ENCODE measurements at regions not wholly inside any gene's neighbourhood (a gene's known extent, or its start where the extent isn't known, plus 50 kb on each side); places are given as distances from the start of the nearest gene placed in this dataset.

DNA sequence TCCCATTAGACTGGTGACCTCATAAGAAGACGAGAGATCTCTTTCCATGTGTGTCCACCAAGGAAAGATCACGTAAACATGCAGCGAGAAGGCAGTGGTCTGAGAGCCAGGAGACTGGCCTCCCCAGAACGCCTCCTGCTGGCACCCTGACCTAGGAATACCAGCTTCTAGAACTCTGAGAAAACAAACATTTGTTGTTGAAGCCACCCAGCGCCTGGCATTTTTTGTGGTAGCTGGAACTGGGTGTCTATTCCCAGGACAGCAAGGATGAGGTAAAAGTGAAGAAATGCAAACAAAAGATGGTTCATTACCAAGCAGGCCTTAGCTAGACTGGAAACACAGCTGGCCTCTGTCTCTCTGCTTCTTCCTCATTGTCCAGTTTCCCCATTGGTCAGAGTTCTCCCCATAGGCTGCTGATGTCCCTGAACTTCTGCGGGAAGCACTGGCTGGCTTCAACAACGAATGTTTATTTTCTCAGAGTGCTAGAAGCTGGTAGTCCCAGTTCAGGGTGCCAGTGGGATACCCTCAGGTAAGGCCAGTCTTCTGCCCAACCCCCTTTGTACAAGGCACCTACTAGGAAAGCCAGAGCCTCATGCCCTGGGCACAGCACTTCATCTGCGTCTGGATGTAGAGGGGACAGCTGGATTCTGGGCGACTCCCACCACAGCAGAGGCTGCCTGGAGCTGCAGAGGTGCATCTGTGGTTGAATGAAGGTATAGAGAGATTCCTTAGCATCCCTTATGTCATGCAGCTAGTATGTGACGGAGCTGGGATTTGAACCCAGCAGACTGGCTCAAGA is 304.9 kb downstream of the TCERG1L start:
- Histone ChIP-seq H3K9ac (no peak overlapping the region), H4K20me1 (ENCODE audit: insufficient read depth) (no peaks in the 10 kb centered on the region), H3F3A (ENCODE audit: insufficient read depth) (no peaks in the 10 kb centered on the region), H2AFZ (no peak overlapping the region), H3K9me2 (ENCODE audit: insufficient read depth) (no peaks in the 10 kb centered on the region), H3K79me2 (ENCODE audit: insufficient read depth) (no peaks in the 10 kb centered on the region), H3K4me2 (ENCODE audit: unreplicated experiment) (no peak overlapping the region), H3K9me3 (ENCODE audit: low read depth) (no peaks in the 10 kb centered on the region), H3K27me3 (replicated peaks; ENCODE audit: insufficient read depth) (no peaks in the 10 kb centered on the region), H3K36me3 (ENCODE audit: low read depth) (no peaks in the 10 kb centered on the region), H3K27ac (no peak overlapping the region), H3K4me1 (ENCODE audit: insufficient read depth) (no peaks in the 10 kb centered on the region), H3K4me3 (no peak overlapping the region)
- DNase-seq: no peak
- WGBS, 2 experiments (ENCODE audit: low coverage in 1 of 2, low lambda C conversion rate in 2 of 2, missing lambda C conversion rate in 2 of 2): 29 to 37% methylated on average over 10 of the region's 10 CpGs
- TF ChIP-seq EZH2phosphoT487 (IDR thresholded peaks at IDR 0.05; ENCODE audit: insufficient read depth, low read depth): no peak
- no peak for TF ChIP-seq EZH2 (IDR thresholded peaks at IDR 0.05; ENCODE audit: insufficient read depth, poor library complexity, severe bottlenecking)
- in situ Hi-C loops (cut with MboI): no loop called here

DNA sequence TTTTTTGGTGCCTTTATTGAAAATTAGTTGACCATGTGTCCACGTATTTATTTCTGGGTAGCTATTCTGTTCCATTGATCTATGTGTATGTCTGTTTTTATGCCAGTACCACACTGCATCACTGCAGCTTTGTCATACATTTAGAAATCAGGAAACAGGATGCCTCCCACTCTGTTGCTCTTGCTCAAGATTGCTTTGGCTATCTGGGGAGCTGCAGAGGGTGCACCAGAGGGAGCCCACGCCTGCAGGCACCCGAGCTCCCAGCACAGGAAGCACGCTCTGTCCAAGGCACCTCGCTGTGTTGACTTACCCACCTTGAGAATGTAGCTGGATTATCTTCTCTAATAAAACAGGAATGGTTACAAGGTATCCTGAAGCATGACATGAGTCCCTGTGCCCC is 301.7 kb downstream of the TCERG1L start:
- H3K27ac ChIP-seq: no peak overlapping the region
- no peaks in the 10 kb centered on the region for H4K20me1 ChIP-seq (ENCODE audit: insufficient read depth)
- H3F3A ChIP-seq (ENCODE audit: insufficient read depth): no peaks in the 10 kb centered on the region
- DNase-seq: no peak
- H3K4me1 ChIP-seq (ENCODE audit: insufficient read depth): no peaks in the 10 kb centered on the region
- H3K79me2 ChIP-seq (ENCODE audit: insufficient read depth): no peaks in the 10 kb centered on the region
- 6 to 11% methylated on average over 5 of the region's 5 CpGs for WGBS, 2 experiments (ENCODE audit: low coverage in 1 of 2, low lambda C conversion rate in 2 of 2, missing lambda C conversion rate in 2 of 2)
- H2AFZ ChIP-seq: no peak overlapping the region
- H3K9me2 ChIP-seq (ENCODE audit: insufficient read depth): no peaks in the 10 kb centered on the region
- H3K36me3 ChIP-seq (ENCODE audit: low read depth): no peaks in the 10 kb centered on the region
- in situ Hi-C loops (cut with MboI): no loop called here
- H3K27me3 ChIP-seq (replicated peaks; ENCODE audit: insufficient read depth): no peaks in the 10 kb centered on the region
- no peak overlapping the region for H3K4me3 ChIP-seq
- no peaks in the 10 kb centered on the region for H3K9me3 ChIP-seq (ENCODE audit: low read depth)
- no peak overlapping the region for H3K9ac ChIP-seq
- no peak overlapping the region for H3K4me2 ChIP-seq (ENCODE audit: unreplicated experiment)
- TF ChIP-seq EZH2phosphoT487 (IDR thresholded peaks at IDR 0.05; ENCODE audit: insufficient read depth, low read depth) (no peak), EZH2 (IDR thresholded peaks at IDR 0.05; ENCODE audit: insufficient read depth, poor library complexity, severe bottlenecking) (no peak)

DNA sequence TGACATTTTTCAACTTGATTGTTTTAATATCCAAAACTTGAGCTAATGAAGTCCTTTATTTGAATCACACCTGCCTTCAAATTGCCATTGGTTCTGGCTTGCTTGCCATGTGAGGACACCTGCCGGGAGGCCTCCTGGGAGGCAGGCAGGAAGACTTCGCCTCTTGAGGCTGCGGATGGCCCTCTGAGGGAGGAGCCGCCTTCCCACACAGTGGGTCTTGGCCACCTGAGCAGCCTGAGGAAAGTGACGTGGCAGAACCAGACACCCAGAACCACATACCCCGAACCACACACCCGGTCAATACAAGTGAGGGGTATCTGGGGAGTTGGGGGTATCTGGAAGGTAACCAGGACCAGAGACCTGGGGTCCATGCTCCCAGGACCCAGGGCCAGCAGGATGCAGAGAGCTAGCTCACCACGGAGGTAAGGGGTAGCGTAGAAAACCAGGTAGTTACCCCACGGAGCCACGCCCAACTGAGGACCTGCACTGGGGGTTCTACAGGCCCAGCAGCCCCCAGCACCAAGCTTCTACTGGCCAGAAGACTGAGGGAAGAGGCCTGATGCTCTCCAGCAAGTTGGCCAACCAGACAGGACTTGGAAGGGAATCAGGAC is 300.5 kb downstream of the TCERG1L start:
- no peaks in the 10 kb centered on the region for H3K9me2 ChIP-seq (ENCODE audit: insufficient read depth)
- WGBS, 2 experiments (ENCODE audit: low coverage in 1 of 2, low lambda C conversion rate in 2 of 2, missing lambda C conversion rate in 2 of 2): 47 to 55% methylated on average over 11 of the region's 11 CpGs
- H3K36me3 ChIP-seq (ENCODE audit: low read depth): no peaks in the 10 kb centered on the region
- no peak overlapping the region for H3K4me2 ChIP-seq (ENCODE audit: unreplicated experiment)
- no peaks in the 10 kb centered on the region for H3K9me3 ChIP-seq (ENCODE audit: low read depth)
- no peaks in the 10 kb centered on the region for H3F3A ChIP-seq (ENCODE audit: insufficient read depth)
- no peak overlapping the region for H3K4me3 ChIP-seq
- H3K27me3 ChIP-seq (replicated peaks; ENCODE audit: insufficient read depth): no peaks in the 10 kb centered on the region
- no peak for DNase-seq
- no peak for TF ChIP-seq EZH2 (IDR thresholded peaks at IDR 0.05; ENCODE audit: insufficient read depth, poor library complexity, severe bottlenecking)
- no peak for TF ChIP-seq EZH2phosphoT487 (IDR thresholded peaks at IDR 0.05; ENCODE audit: insufficient read depth, low read depth)
- no peak overlapping the region for H3K27ac ChIP-seq
- no peak overlapping the region for H3K9ac ChIP-seq
- in situ Hi-C loops (cut with MboI): no loop called here
- H2AFZ ChIP-seq: no peak overlapping the region
- no peaks in the 10 kb centered on the region for H3K4me1 ChIP-seq (ENCODE audit: insufficient read depth)
- H3K79me2 ChIP-seq (ENCODE audit: insufficient read depth): no peaks in the 10 kb centered on the region
- no peaks in the 10 kb centered on the region for H4K20me1 ChIP-seq (ENCODE audit: insufficient read depth)

- H4K20me1 ChIP-seq (ENCODE audit: insufficient read depth): no peaks in the 10 kb centered on the region
- no peaks in the 10 kb centered on the region for H3K79me2 ChIP-seq (ENCODE audit: insufficient read depth)
- H3K27ac ChIP-seq: no peak overlapping the region
- no peak for DNase-seq
- H3K4me1 ChIP-seq (ENCODE audit: insufficient read depth): no peaks in the 10 kb centered on the region
- no peak overlapping the region for H3K4me3 ChIP-seq
- TF ChIP-seq EZH2 (IDR thresholded peaks at IDR 0.05; ENCODE audit: insufficient read depth, poor library complexity, severe bottlenecking): no peak
- no peak for TF ChIP-seq EZH2phosphoT487 (IDR thresholded peaks at IDR 0.05; ENCODE audit: insufficient read depth, low read depth)
- 22 to 26% methylated on average over 9 to 10 of the region's 10 CpGs for WGBS, 2 experiments (ENCODE audit: low coverage in 1 of 2, low lambda C conversion rate in 2 of 2, missing lambda C conversion rate in 2 of 2)
- H2AFZ ChIP-seq: no peak overlapping the region
- no peaks in the 10 kb centered on the region for H3F3A ChIP-seq (ENCODE audit: insufficient read depth)
- H3K9me3 ChIP-seq (ENCODE audit: low read depth): no peaks in the 10 kb centered on the region
- no peaks in the 10 kb centered on the region for H3K9me2 ChIP-seq (ENCODE audit: insufficient read depth)
- H3K27me3 ChIP-seq (replicated peaks; ENCODE audit: insufficient read depth): no peaks in the 10 kb centered on the region
- H3K36me3 ChIP-seq (ENCODE audit: low read depth): no peaks in the 10 kb centered on the region
- no peak overlapping the region for H3K9ac ChIP-seq
- no peak overlapping the region for H3K4me2 ChIP-seq (ENCODE audit: unreplicated experiment)
- in situ Hi-C loops (cut with MboI): no loop called here
Observed at GRCh38 chr10:131011936-131012640, 299.4 kb downstream of the TCERG1L start.

Measured in GM23248 (cell line).